H1 (cell line): ENCODE measurements at regions not wholly inside any gene's neighbourhood (a gene's known extent, or its start where the extent isn't known, plus 50 kb on each side); places are given as distances from the start of the nearest gene placed in this dataset.

Experiments
- CTCF ChIA-PET: fragments of 300-600 bp; sonication (Branson Sonifier 250); formaldehyde crosslinking; loops from one replicate; lab custom pipeline; 2021; ENCODE audit not compliant: partially characterized antibody; lab: Charles Lee
- POLR2A ChIA-PET: fragments of 300-600 bp; sonication (Branson Sonifier 250); formaldehyde crosslinking; loops from one replicate; lab custom pipeline; 2021; ENCODE audit warnings: inconsistent platforms; ENCODE audit not compliant: partially characterized antibody; lab: Charles Lee
- DNase-seq, 2 experiments: peaks; one replicate each; pipeline versions ENCODE4 v3.0.0 to v3.0.0-alpha.2; 2010 to 2022; ENCODE audit warnings: low spot score in 2 of 2, low read depth in 1 of 2, mixed read lengths in 1 of 2
- FAIRE-seq: peaks from 2 replicates; lab custom pipeline; 2011; peaks lifted over from hg19 to GRCh38; lab: Jason Lieb, UNC
- H2AFZ ChIP-seq: 2 replicates; pipeline ENCODE4 v1.8.1; 2012; ENCODE audit warnings: low read length, inconsistent platforms
- H2AK5ac ChIP-seq: 2 replicates; pipeline ENCODE4 v1.6.1; 2013; ENCODE audit warnings: low read depth, low read length
- H2BK120ac ChIP-seq: replicated peaks from 2 replicates; pipeline ENCODE3; 2013; ENCODE audit warnings: low read depth, low read length, inconsistent platforms
- H2BK12ac ChIP-seq: 2 replicates; pipeline ENCODE4 v1.6.1; 2013; ENCODE audit warnings: low read depth, low read length
- H2BK15ac ChIP-seq: 2 replicates; pipeline ENCODE4 v1.6.1; 2013; ENCODE audit warnings: low read length
- H2BK20ac ChIP-seq: 2 replicates; pipeline ENCODE4 v1.6.1; 2013; ENCODE audit warnings: low read length
- H2BK5ac ChIP-seq: 2 replicates; pipeline ENCODE4 v1.6.1; 2013; ENCODE audit warnings: low read depth, low read length
- H3K14ac ChIP-seq: 2 replicates; pipeline ENCODE4 v1.6.1; 2013; ENCODE audit warnings: inconsistent platforms; ENCODE audit not compliant: insufficient read length
- H3K18ac ChIP-seq: 2 replicates; pipeline ENCODE4 v1.6.1; 2013; ENCODE audit warnings: low read length; ENCODE audit errors: extremely low read depth
- H3K23ac ChIP-seq: 2 replicates; pipeline ENCODE4 v1.6.1; 2013; ENCODE audit warnings: inconsistent platforms; ENCODE audit not compliant: insufficient read length
- H3K23me2 ChIP-seq: 2 replicates; pipeline ENCODE4 v1.6.1; 2013; ENCODE audit warnings: low read depth, low read length
- H3K27ac ChIP-seq: 2 replicates; pipeline ENCODE4 v1.6.1; 2011; ENCODE audit warnings: low read depth, low read length, inconsistent platforms
- H3K27me3 ChIP-seq, 4 experiments: replicated peaks in 1 of 4; 1 replicate in 1 of 4; 2 replicates in 3 of 4; pipeline versions ENCODE4 v1.6.1 to v1.8.1; 2011 to 2013; ENCODE audit warnings: low read length in 3 of 4, mild to moderate bottlenecking in 3 of 4, inconsistent platforms in 2 of 4, mixed read lengths in 2 of 4, moderate library complexity in 1 of 4; ENCODE audit not compliant: control insufficient read depth in 3 of 4, insufficient read depth in 3 of 4; ENCODE audit errors: extremely low read depth in 1 of 4
- H3K36me3 ChIP-seq, 4 experiments: 2 replicates each; pipeline versions ENCODE4 v1.6.1 to v1.8.1; 2011 to 2013; ENCODE audit warnings: mild to moderate bottlenecking in 4 of 4, low read length in 3 of 4, moderate library complexity in 2 of 4, control low read depth in 1 of 4, inconsistent platforms in 1 of 4; ENCODE audit not compliant: insufficient read depth in 4 of 4, control insufficient read depth in 2 of 4
- H3K4ac ChIP-seq: replicated peaks from 2 replicates; pipeline ENCODE3; 2013; ENCODE audit warnings: low read length, low read depth, mixed read lengths, inconsistent platforms; ENCODE audit not compliant: insufficient read length
- H3K4me1 ChIP-seq, 4 experiments: replicated peaks in 1 of 4; 1 replicate in 1 of 4; 2 replicates in 3 of 4; pipeline versions ENCODE4 v1.6.1 to v1.8.1; 2011 to 2013; ENCODE audit warnings: low read length in 3 of 4, inconsistent platforms in 2 of 4, mixed read lengths in 1 of 4; ENCODE audit not compliant: insufficient read depth in 4 of 4, control insufficient read depth in 3 of 4
- H3K4me2 ChIP-seq, 2 experiments: 2 replicates each; pipeline versions ENCODE4 v1.6.1 to v1.8.1; 2011 to 2013; ENCODE audit warnings: low read depth in 2 of 2, low read length in 2 of 2, control low read depth in 1 of 2, inconsistent platforms in 1 of 2, mild to moderate bottlenecking in 1 of 2; ENCODE audit not compliant: insufficient read depth in 1 of 2
- H3K4me3 ChIP-seq, 4 experiments: fragments of 200-600, 300-600 bp in 1 of 4; sonication (generic), shearing (Covaris generic), sonication (Bioruptor Twin) in 1 of 4; 2 replicates each; pipeline versions ENCODE4 v1.5.1 to v1.8.1; 2011 to 2016; ENCODE audit warnings: low read length in 4 of 4, low read depth in 3 of 4, control low read depth in 2 of 4, inconsistent platforms in 2 of 4, mild to moderate bottlenecking in 2 of 4, mixed read lengths in 1 of 4, moderate library complexity in 1 of 4; ENCODE audit not compliant: insufficient read depth in 2 of 4; ENCODE audit errors: extremely low read depth in 1 of 4
- H3K56ac ChIP-seq: replicated peaks from 2 replicates; pipeline ENCODE3; 2013; ENCODE audit warnings: low read depth, mild to moderate bottlenecking, mixed read lengths, low read length, inconsistent platforms; ENCODE audit not compliant: insufficient read length
- H3K79me1 ChIP-seq: 2 replicates; pipeline ENCODE4 v1.6.1; 2013; ENCODE audit warnings: low read depth, low read length, control low read depth
- H3K79me2 ChIP-seq, 2 experiments: 2 replicates each; pipeline versions ENCODE4 v1.6.1 to v1.8.1; 2012 to 2013; ENCODE audit warnings: low read length in 2 of 2, mild to moderate bottlenecking in 2 of 2, inconsistent platforms in 1 of 2; ENCODE audit not compliant: insufficient read depth in 2 of 2, control insufficient read depth in 1 of 2
- H3K9ac ChIP-seq, 4 experiments: replicated peaks in 1 of 4; 1 replicate in 1 of 4; 2 replicates in 3 of 4; pipeline versions ENCODE4 v1.6.1 to v1.8.1; 2011 to 2013; ENCODE audit warnings: low read depth in 3 of 4, low read length in 3 of 4, control low read depth in 2 of 4, mild to moderate bottlenecking in 2 of 4, moderate library complexity in 2 of 4, inconsistent platforms in 1 of 4; ENCODE audit errors: extremely low read depth in 1 of 4
- H3K9me3 ChIP-seq, 2 experiments: 2 replicates each; pipeline versions ENCODE4 v1.6.1 to v1.8.1; 2012 to 2013; ENCODE audit warnings: mild to moderate bottlenecking in 2 of 2, moderate library complexity in 2 of 2, control low read depth in 1 of 2, inconsistent platforms in 1 of 2, low read depth in 1 of 2, low read length in 1 of 2, mixed read lengths in 1 of 2; ENCODE audit not compliant: insufficient read depth in 2 of 2
- H4K20me1 ChIP-seq, 2 experiments: replicated peaks in 1 of 2; 2 replicates each; pipeline versions ENCODE3 to v1.8.1; 2011 to 2013; ENCODE audit warnings: inconsistent platforms in 2 of 2, low read length in 2 of 2, mild to moderate bottlenecking in 1 of 2; ENCODE audit not compliant: insufficient read depth in 2 of 2, control insufficient read depth in 1 of 2
- H4K5ac ChIP-seq: 2 replicates; pipeline ENCODE4 v1.6.1; 2013; ENCODE audit warnings: low read length, low read depth, mixed read lengths, inconsistent platforms; ENCODE audit not compliant: insufficient read length
- H4K8ac ChIP-seq: 2 replicates; pipeline ENCODE4 v1.8.0; 2013; ENCODE audit warnings: mild to moderate bottlenecking, moderate library complexity, low read length, inconsistent platforms; ENCODE audit not compliant: insufficient read depth; ENCODE audit errors: extremely low read depth
- H4K91ac ChIP-seq: replicated peaks from 2 replicates; pipeline ENCODE3; 2013; ENCODE audit warnings: low read length, mixed read lengths, inconsistent platforms; ENCODE audit not compliant: insufficient read length
- GTF2F1 ChIP-seq: IDR thresholded peaks from 2 replicates; pipeline ENCODE4 v1.6.1; 2012; ENCODE audit warnings: low read depth, low read length, improper control_type of control experiment, borderline replicate concordance
- SIN3A ChIP-seq, 2 experiments: IDR thresholded peaks in 1 of 2; conservative IDR thresholded peaks in 1 of 2; 2 replicates each; pipeline ENCODE4 v1.6.1; 2011 to 2012; ENCODE audit warnings: low read length in 2 of 2, improper control_type of control experiment in 1 of 2, low read depth in 1 of 2, mild to moderate bottlenecking in 1 of 2
- SP2 ChIP-seq: IDR thresholded peaks from 2 replicates; pipeline ENCODE4 v1.6.1; 2012; ENCODE audit warnings: mild to moderate bottlenecking, low read length, inconsistent platforms
- WGBS, 2 experiments: shearing (Covaris generic) in 1 of 2; methylation state at CpG; one replicate each; pipeline versions ENCODE4 v1.1.6 to v1.1.7; 2013 to 2015; ENCODE audit warnings: low lambda C conversion rate in 2 of 2, mixed read lengths in 2 of 2, inconsistent platforms in 1 of 2, low coverage in 1 of 2, missing lambda C conversion rate in 1 of 2; ENCODE audit not compliant: insufficient replicate concordance in 2 of 2, insufficient coverage in 1 of 2, insufficient read length in 1 of 2; ENCODE audit errors: extremely low coverage in 1 of 2, missing lambda C conversion rate in 1 of 2; 5-methylcytosine and 5-hydroxymethylcytosine counted together

DNA sequence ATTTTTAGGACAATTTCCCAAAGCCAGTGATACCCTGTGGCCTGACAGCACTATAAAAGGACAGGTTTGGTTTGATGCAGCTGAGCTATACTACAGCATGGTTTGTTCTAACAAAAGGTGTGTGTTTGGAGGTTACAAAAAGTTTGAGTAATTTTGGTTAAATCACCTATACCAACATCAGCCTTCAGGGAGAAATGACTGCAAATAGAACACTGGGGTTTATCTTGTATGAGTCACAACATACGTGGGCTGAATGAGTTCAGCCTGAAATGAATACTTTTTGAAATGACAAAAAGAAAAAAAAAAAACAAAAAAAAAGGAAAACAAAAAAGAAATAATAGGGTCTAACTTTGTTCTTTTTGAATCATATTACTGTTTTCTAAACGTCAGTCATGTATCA is 345.7 kb downstream of the CNTN3 start:
- ChIA-PET POLR2A (no interaction called here), CTCF (interaction anchor here (0.7 to 2.3 kb wide), 17 partner anchors 16 to 902 kb away, joined by 3 to 8 read pairs (median 3); no protein-coding TSS in a partner anchor)
- H3K14ac ChIP-seq, result no peak overlapping the region
- TF ChIP-seq SP2, result no peak
- no peak for TF ChIP-seq GTF2F1
- TF ChIP-seq SIN3A (conservative IDR thresholded peaks at IDR 0.05 in 1 of 2, IDR thresholded peaks at IDR 0.05 in 1 of 2; ENCODE audit: low read depth in 1 of 2, low read length in 2 of 2), result no peak
- H3K23me2 ChIP-seq, result no peaks in the 10 kb centered on the region
- H3K36me3 ChIP-seq, result no peaks in the 10 kb centered on the region
- H3K4ac ChIP-seq, result no peak overlapping the region
- H3K27me3 ChIP-seq, result no peaks in the 10 kb centered on the region
- no peak overlapping the region for H2AK5ac ChIP-seq
- no peak overlapping the region for H3K23ac ChIP-seq
- H2BK20ac ChIP-seq, result no peak overlapping the region
- no peak overlapping the region for H4K5ac ChIP-seq
- H3K79me2 ChIP-seq, result no peaks in the 10 kb centered on the region
- no peak overlapping the region for H2BK15ac ChIP-seq
- H3K27ac ChIP-seq, result no peak overlapping the region
- no peak overlapping the region for H2AFZ ChIP-seq
- no peak for DNase-seq
- H3K79me1 ChIP-seq, result no peaks in the 10 kb centered on the region
- no peak overlapping the region for H2BK12ac ChIP-seq
- H3K4me3 ChIP-seq, result no peak overlapping the region
- 90% methylated on average over 2 of the region's 2 CpGs; no CpG with 5 or more reads in 1 of the 2 experiments for WGBS, 2 experiments
- H3K4me2 ChIP-seq, result no peak overlapping the region
- H4K91ac ChIP-seq, result no peak overlapping the region
- H4K20me1 ChIP-seq, result peaks cover 0 to 1% of the 10 kb centered on the region in 2 experiments
- 0 out of 7 replicates have a peak, but pooled peaks cover 0 to under 1% (median 0%) of the 10 kb centered on the region in 4 experiments for H3K4me1 ChIP-seq
- H2BK5ac ChIP-seq, result no peak overlapping the region
- no peak overlapping the region for H3K18ac ChIP-seq
- H3K9me3 ChIP-seq, result no peaks in the 10 kb centered on the region
- no peak overlapping the region for H3K9ac ChIP-seq
- no peak overlapping the region for H3K56ac ChIP-seq
- no peak for FAIRE-seq
- H4K8ac ChIP-seq, result no peak overlapping the region
- H2BK120ac ChIP-seq, result no peak overlapping the region
